SU-DHL-6 (cell line): ENCODE measurements at regions not wholly inside any gene's neighbourhood (a gene's known extent, or its start where the extent isn't known, plus 50 kb on each side); places are given as distances from the start of the nearest gene placed in this dataset.

Experiments
- CTCF ChIP-seq: fragments of 200-600 bp; sonication (generic); IDR thresholded peaks from one replicate; pipeline ENCODE4 v1.5.1; 2017; ENCODE audit warnings: antibody characterized with exemption, mild to moderate bottlenecking, low read length, moderate library complexity; ENCODE audit not compliant: insufficient read depth, poor library complexity, severe bottlenecking
- EZH2phosphoT487 ChIP-seq: fragments of 200-600 bp; sonication (generic), shearing (Covaris generic); conservative IDR thresholded peaks from 2 replicates; pipeline ENCODE4 v1.6.1; 2018; ENCODE audit warnings: mild to moderate bottlenecking, antibody characterized with exemption, low read length, moderate library complexity, mixed read lengths

- TF ChIP-seq CTCF, result no peak
- TF ChIP-seq EZH2phosphoT487, result no peak
These were observed 1367.2 kb upstream of the SLC39A10 start for GRCh38 chr2:194289712-194290346.
